GM18870 (cell line): ENCODE measurements at regions not wholly inside any gene's neighbourhood (a gene's known extent, or its start where the extent isn't known, plus 50 kb on each side); places are given as distances from the start of the nearest gene placed in this dataset.

Experiments used
- ATAC-seq: cut with Tn5 transposase; IDR thresholded peaks from one replicate; pipeline ENCODE4 v1.9.1; 2021; ENCODE audit warnings: moderate library complexity; ENCODE audit not compliant: unreplicated experiment

DNA sequence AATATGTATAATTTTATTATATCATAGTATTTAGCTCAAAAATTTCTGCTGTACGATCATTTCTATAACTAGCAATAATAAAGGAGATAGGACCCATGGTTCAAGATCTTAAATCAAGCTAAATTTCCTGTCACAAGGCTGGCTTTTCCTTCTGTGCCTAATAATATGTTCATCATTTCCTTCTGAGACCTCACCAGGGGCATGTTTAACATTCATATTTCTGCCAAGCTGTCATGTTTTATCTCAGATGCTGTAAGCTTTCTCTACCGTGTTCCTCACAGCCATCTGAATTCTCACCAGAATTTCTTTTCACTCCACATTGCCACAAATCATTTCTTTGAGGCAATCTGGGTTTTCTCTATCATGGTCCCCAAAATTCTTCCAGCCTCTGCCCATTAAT, 482.3 kb upstream of the SGCG start:
- ATAC-seq, result no peak

DNA sequence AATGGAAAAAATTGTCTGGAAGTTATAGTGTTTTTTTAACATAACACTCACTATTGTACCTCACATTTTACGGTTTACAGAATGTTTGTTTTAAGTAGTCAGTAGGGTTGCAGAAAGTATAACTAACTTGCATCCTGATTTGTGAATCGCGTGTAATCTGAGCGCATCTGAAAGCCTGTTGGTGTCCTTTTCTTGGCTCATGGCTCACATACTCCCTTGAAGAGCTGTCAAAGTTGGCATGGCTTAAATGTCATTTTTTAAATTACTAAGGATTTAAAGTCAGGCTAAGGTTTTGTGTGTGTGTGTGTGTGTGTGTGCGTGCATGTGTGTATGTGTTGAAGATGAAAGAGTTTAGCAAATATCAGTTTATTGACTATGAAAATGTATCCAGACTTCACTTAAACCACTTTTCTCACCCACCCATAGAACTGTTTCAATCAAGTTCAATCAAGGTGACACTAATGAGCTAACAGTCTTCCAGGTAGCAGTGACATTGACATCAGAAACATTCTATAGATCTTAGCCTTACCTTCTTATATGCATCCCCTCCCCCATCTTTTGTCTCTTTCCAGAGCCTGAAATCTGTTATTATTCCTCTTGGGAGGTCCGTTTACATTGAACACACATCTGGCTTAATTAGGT, 480.4 kb upstream of the SGCG start:
- no peak for ATAC-seq

DNA sequence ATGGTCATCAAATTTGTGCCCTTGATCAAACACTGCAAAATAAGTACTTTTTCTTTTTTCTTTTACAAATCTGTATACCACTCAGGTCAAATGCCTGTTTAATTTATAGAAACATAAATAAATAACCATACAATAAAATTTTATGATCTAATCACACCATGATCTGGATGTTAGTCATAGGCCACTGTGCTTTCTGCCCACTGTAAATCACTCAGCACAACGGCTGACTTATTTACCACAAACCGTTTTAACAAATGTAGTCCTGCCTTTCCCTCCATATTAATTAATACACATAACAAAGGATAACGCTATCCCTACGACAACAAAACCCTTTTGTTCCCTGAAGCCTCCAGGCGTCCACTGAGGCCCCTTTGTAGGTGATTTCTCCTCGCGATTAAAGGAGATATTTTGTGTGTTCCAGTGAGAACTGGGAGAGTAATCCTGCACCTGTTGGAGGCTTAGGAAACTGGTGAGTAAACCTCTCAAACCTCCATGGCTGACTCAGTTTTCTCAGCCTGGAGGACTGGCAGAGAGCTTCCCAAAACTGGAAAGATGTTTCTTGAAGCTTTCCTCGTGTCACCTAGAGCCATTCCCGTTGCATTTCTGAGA, 477.1 kb upstream of the SGCG start:
- ATAC-seq, result no peak

DNA sequence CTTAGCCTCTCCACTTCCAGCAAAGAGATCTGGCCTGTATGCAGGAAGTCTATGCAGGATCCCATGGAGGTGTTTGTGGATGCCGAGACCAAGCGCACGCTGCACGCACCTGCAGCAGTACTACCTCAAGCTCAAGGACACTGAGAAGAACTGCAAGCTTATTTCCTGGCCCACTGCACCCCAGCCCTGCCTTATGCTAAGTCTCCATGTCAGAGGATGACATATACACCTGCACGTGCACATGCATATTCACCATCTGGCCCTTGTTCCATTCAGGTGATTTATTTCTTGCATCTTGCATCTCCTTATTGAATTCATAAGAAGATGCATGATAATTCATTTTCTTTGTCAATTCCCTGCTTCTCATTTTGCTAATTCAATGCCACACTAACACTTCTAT, 472.8 kb upstream of the SGCG start:
- no peak for ATAC-seq

DNA sequence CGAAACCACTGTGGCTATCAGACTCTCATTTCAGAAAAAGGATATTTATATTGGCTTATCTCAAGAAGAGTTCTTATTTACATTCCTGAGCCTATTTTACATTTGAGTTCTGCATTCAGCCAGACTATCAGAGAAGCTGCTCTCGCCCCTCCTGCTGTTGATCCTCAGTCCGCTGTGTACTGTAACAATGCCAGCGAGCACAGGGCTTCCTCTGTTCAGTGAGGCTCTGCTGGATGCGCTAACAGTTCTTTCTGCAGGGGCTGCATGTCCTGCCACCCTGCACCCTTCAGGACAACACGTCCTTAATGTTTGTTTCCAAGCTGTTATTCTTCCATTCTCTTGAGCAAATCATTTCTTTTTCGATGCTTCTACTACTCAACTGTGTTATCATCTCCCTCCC, 463.7 kb upstream of the SGCG start:
- no peak for ATAC-seq

DNA sequence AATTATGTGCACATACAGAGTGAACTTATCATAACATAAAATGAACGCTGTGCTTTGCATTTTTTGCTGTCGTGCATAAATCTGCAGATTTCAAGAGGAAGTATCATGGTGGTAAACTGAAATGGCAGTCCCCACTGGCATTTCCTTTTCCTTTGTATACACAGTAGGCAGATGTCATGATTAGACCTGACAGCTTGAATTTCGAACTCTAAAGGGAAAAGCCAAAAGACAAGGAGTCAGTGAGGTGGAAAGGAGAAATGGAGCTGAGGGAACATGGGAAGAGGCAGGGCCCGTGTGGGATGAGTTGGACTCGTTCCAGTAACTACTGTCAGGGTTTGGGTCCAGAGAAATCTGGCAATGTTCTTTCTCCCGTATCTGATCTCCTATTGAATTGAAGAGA, 454.1 kb upstream of the SGCG start:
- no peak for ATAC-seq

DNA sequence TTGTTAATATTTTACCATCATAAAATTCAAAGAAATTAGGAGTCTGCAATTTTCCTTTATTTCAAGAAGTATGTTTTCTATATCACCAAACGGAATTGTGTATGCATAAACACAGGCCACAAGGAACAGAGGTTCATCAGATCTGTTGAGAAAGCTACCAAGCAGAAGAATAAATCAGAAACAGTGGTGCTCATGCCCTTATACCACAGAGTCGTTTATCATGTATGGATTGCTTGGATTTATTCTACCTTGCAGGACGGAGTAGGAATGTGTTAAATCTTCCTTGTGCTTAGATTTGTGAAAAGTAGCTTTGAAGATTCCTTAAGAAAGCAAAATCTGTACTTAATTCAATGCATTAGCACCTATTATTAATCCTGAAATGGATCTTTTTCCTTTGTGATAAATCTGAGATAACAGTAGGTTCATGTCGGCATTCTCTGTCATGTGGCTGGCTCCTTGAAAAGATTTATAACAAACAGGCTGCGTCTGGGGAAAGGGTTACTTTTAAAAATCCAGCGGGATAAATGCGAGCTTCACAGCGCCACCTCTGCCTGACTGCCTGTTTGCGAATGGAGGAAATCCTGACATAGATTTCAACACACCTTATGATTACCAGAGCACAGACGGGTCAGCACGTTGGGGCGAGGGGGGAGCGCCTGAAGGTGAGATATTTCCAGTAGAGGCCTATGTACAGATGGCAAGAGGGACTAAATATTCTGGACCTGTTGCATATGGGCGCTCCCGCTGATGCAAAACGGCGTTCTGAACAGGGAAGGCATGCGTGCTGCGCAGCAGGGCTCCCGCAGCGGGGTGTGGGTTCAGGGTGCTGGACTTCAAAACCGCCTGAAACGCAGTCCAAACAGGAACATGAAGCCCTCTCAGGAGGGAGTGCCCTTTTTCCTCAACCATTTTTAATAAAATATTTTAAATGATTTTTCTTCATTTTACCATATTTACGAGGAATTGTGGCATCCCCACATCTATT, 445.5 kb upstream of the SGCG start:
- ATAC-seq, result no peak

DNA sequence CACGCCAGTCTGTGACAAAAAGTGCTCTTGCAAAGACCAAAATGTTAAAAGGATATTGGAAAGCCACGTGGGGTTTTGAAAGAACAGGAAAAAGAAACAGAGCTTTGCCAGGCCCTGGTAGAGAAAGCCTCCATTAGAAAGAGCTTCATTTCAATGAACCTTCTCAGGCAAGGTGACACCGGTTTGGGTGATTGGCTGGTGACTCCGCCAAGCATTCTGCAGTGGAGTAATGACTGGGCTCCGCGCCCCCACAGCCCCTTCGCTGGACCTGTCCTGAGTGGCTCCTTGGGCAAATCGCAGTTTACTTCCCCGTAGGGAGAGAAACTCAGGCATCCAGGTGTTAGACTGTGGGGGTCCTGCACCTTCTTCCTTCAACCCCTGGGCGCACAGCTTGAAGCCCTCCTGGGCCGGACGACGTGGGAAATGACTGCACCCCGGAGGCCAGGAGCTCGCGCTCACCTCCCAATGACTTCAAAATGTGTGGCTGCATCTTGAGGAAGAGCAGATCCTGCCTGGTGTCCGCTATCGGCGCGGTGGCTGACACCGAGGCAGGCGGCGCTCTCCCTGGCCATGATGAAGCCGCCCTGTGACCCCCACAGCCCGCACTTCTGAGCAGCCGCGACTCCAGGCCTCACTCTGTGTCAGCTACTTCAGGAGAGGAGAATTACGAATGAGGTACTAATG, 444.6 kb upstream of the SGCG start:
- ATAC-seq, result no peak

DNA sequence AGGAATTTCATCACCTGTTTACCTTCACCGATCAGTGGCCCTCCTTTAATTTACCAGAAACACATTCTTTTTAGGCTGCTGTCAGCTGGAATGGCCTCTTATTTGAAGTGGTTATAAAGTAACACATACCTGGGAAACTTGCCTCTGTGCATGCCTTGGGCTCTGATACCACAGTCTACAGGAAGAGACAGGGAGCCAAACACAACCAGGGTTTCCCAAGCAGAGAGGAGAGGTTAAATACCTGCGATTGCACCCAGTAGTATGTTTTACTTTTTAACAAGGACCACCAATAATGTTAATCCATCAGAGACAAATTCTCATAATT, 444.0 kb upstream of the SGCG start:
- no peak for ATAC-seq

DNA sequence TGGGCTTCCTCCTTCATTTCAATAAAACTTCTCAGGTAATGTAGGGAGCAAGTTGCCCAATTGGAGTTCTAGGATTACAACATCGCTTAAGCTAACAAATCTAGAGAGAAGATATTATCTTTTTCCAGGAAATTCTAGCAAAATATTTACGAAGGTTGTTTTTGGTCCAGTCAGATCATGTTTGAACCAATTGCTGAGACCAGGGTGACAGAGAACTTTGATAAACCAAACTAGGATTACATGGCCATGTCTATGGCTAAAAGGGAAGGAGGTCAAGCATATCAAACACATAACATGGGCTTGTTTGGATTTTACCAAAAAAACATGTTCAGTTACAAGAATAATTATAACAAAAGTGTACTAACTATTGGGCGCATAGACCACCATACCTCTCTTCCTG, 442.4 kb upstream of the SGCG start:
- ATAC-seq, result no peak

DNA sequence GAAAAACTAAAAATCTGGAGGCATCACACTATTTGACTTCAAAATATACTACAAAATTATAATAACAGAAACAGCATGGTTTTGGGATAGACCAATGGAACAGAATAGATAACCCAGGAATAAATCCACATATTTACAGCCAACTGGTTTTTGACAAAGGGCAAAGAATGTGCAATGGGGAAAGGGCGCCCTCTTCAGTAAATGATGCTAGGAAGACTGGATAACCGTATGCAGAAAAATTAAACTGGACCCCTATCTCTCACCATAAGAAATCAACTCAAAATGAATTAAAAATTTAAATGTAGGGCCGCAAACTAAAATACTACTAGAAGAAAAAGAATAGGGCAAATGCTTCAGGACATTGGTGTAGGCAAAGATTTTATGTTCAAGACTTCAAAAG, 440.5 kb upstream of the SGCG start:
- ATAC-seq, result no peak

DNA sequence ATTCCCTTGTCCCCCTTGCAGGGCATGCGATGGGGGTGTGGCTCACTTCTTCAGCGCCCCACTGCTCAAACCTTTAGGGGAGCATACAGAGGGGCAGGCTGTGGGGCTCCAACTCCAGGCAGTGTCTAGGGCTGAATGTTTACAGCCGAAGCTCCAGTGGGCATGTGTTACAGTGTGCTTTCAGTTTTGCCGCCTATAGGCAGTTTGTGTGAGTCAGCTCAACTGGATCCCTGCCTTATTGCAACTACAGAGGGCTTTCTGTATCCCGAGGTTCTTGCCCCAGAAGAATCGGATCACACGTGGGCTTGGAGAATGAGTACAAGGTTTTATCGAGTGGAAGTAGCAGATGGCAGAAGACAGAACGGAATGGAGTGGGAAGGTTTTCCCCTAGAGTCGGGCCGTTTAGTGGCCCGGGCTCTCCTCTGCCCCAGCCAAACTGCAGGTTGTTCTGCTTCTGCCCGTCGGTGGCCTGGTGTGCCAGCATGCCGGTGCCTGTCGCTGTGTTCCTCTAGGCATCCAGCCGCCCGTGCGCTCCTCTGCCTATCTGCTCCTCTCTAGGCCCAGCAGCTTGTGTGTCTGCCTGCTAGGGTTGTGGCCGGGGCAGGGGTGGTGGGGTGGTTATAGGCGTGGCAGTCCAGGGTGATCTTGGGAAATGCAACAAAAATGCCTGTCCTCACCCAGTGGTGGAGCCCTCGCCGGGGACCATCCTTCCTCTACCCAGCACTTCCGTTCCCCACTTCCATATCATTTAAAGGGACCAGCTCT, 435.9 kb upstream of the SGCG start:
- no peak for ATAC-seq

DNA sequence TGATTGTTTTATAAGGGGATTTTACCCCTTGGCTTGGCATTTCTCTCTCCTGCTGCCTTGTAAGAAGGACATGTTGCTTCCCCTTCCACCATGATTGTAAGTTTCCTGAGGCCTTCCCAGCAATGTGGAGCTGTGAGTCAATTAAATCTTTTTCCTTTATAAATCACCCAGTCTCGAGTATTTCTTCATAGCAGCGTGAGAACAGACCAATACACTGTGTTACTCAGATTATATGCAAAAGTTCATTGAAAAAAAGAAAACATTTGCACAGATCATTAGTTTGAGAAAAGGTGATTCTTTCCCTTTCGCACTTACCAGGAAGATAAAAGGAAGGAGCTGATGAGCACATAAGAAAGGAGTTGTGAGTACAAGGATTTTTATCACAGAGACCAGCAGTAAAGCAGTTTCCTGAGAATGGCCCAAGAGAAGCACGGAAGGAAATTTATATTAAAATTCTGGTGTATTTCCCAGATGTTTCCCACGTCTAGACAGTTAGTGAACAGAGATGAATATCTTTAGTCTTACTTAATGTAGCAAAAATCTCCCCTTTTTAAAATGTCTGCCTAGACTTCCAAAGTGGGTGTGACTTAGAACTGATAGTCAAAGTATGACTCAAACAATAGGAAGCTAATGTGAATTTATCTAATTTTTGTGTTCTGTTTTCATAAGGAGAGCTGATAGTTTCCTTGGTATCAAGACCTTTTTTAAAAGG, 431.8 kb upstream of the SGCG start:
- ATAC-seq, result no peak

DNA sequence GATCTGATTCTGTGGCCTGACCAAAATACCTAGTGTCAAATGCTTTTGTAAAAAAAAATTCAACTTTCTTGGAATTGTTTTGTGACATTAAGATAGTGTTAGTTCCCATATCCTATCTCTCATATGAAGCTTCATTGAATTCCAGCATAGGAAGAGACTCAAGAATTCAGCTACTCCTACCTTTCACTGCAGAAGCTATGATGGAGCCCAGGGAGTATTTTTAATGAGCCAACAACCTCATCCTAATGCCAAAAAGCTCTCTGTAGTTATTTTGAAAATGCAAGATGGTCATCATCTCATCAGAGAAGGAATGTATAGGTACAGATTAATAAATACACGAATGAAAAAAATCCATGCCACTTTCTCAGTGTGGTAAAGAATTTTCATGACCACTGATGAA, 431.2 kb upstream of the SGCG start:
- ATAC-seq, result no peak

DNA sequence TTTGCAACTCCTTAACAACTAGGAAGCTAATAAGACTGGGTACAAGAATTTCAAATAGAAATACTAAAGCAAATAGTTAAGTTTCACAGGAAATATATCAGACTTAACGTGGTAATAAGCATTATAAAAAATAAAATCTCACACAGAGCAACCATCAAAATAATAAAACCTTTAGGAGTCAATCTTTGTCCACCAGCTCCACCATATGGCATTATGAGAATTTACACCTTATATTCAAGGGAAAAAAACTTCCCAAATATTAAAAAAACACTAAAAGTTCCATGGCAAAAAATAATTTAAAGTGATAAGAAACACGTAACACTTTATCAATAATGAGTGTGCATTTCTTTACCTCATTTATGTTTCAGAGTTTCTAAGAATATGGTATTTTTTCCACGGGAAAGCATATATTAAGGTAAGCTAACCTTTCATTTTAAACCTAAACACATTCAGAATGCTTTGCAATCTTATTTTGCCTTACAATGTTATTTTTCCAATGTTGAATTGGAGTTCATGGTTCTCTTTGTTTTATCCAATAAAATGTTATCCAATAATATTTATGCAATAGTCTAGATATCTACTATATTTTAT, 423.2 kb upstream of the SGCG start:
- no peak for ATAC-seq

DNA sequence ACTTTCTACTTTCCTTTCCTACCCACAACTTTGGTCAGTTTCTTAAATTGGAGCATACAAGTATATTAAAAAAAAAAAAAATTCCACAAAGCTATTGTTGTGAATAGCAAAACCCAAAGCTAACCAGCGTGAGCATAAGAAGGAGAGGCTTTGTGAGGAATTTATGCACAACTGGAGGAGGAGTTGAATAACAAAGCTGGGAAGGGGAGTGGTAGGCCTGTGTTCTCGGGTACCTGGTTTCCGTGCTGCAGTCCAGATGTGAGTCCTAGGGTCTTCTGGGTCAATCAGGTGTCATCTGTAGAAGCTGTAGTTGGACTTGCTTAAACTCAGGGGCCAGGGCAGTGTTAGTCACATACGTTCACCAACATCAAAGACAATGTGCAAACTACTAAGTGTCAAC, 422.5 kb upstream of the SGCG start:
- no peak for ATAC-seq

DNA sequence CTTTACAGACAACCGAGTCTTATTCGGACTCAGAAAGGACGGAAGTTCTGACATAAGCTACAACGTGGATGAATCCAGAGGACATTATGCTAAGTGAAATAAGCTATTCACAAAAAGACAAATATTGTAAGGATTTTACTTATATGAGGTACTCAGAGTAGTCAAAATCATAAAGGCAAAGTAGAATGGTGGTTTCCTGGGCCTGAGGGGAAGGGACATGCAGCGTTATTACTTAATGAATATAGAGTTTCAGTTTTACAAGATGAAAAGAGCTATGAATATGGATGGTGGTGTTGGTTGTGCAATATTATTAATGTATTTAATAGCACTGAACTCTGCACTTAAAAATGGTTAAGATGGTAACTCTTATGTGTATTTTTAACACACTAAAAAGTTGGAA, 419.1 kb upstream of the SGCG start:
- no peak for ATAC-seq

DNA sequence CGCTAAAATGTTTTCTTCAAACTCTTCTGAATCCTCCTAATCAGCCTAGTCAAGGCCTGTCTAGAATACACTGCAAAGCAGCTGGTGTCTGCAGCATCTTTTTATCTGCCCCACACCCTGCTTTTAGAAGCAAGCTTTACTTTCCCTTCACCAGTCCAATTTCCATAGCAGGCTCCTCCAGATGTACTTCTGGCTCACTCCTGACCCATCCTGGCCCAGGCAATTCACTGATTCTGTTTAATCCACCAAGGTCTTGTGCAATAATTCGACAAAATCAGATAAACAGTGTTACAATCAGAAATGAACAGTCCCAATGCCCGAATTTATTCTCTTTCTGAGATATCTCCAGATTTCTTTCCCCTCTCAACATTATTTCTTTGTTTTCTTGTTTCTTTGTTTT, 415.2 kb upstream of the SGCG start:
- ATAC-seq, result no peak

DNA sequence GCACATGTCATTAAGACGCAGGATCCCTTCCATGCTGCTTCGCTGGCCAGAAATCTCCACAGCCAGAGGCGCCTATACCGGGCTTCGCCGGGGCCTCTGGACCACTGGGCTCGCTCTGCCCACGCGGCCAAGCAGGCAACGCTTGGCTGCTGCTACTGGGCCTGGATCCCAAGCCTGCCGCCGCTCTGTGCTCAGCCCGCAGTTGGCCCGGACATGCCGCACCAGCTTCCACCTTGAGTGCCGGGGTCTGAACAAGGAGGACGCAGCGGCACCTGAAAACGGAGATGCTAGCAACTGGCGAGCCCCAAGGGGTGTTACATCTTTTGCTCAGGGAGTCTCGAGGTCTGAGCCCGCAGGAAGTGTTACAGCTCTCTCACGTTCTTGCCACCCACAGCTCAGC, 409.9 kb upstream of the SGCG start:
- ATAC-seq, result no peak

DNA sequence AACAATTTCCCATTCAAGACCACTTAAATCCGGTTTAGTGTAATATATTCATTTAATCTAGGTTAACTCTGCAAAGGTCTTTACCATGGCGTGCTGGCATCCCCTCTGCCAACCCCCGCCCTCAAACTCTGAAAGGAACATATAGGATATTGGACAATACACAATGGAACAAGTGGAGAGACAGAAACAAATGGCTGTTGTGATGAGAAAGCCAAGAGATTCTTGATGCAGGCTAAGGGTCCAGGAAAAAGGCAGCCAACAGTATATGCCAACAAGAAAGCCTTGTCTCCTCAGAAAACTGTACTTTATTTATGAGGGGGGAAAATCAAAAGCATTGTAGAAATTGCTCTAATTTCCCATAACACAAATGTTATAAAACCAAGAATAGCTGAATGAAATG, 407.3 kb upstream of the SGCG start:
- ATAC-seq, result no peak
